ENCODE measurements at regions not wholly inside any gene's neighbourhood (a gene's known extent, or its start where the extent isn't known, plus 50 kb on each side); places are given as distances from the start of the nearest gene placed in this dataset.

DNA sequence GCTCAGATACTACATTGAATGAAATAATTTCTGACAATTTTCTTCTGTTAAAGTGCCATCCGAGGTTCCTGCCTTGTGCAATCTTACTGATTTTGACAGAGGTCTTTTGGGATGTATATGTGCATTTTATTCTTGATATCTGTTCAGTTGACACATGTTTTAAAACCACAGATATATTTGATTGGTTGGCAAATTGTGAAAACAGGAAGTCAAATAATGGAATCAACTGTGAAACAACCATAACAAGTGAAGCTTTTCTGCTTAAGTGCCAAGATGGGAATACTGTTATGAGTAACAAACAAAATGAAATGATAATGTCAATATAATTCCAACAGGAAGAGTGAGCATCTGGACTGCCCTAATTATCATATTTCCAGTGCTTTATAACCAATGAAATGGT is 84.9 kb upstream of the TET2 start:
- TF ChIP-seq, protein P1, sequence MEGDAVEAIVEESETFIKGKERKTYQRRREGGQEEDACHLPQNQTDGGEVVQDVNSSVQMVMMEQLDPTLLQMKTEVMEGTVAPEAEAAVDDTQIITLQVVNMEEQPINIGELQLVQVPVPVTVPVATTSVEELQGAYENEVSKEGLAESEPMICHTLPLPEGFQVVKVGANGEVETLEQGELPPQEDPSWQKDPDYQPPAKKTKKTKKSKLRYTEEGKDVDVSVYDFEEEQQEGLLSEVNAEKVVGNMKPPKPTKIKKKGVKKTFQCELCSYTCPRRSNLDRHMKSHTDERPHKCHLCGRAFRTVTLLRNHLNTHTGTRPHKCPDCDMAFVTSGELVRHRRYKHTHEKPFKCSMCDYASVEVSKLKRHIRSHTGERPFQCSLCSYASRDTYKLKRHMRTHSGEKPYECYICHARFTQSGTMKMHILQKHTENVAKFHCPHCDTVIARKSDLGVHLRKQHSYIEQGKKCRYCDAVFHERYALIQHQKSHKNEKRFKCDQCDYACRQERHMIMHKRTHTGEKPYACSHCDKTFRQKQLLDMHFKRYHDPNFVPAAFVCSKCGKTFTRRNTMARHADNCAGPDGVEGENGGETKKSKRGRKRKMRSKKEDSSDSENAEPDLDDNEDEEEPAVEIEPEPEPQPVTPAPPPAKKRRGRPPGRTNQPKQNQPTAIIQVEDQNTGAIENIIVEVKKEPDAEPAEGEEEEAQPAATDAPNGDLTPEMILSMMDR (IDR thresholded peaks at IDR 0.05) = no peak
- no peak for TF ChIP-seq POLR2A (IDR thresholded peaks at IDR 0.05)
